D721Med (cell line): ENCODE measurements at regions not wholly inside any gene's neighbourhood (a gene's known extent, or its start where the extent isn't known, plus 50 kb on each side); places are given as distances from the start of the nearest gene placed in this dataset.
A peak's percentile ranks its signal among the peaks of the same experiment; 100 is the strongest.

ENCODE experiments used
- DNase-seq: peaks from one replicate; pipeline ENCODE4 v3.0.0; 2011; ENCODE audit warnings: low spot score; ENCODE audit not compliant: insufficient read length
- FAIRE-seq: peaks from 2 replicates; lab custom pipeline; 2011; peaks lifted over from hg19 to GRCh38; lab: Jason Lieb, UNC
- TF ChIP-seq, protein P1 (sequence below): IDR thresholded peaks from 2 replicates; pipeline ENCODE4 v1.5.1; 2012; ENCODE audit warnings: mild to moderate bottlenecking, control low read depth; ENCODE audit not compliant: insufficient read depth; ENCODE audit errors: missing control alignments

DNA sequence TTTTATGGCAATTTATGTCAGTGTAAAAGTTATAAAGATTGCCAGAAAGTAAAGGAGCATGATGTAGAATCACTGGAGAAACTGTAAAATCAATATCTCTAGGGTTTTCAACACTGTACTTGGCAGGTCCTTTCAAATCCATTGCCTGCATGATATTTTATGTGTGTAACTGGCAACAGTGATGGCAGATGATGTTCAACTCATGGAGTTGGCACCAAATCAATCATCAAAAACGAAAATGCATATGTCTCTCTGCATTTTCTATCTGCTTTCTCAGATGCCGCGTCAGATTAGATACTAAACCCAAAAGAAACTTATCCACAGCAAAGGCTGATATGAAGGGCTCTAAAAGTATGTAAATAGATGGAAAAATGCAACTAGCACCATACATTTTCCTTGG lies 1395.5 kb upstream of the PIK3C3 start:
- DNase-seq (no peak), FAIRE-seq (no peak)
- TF ChIP-seq, protein P1, sequence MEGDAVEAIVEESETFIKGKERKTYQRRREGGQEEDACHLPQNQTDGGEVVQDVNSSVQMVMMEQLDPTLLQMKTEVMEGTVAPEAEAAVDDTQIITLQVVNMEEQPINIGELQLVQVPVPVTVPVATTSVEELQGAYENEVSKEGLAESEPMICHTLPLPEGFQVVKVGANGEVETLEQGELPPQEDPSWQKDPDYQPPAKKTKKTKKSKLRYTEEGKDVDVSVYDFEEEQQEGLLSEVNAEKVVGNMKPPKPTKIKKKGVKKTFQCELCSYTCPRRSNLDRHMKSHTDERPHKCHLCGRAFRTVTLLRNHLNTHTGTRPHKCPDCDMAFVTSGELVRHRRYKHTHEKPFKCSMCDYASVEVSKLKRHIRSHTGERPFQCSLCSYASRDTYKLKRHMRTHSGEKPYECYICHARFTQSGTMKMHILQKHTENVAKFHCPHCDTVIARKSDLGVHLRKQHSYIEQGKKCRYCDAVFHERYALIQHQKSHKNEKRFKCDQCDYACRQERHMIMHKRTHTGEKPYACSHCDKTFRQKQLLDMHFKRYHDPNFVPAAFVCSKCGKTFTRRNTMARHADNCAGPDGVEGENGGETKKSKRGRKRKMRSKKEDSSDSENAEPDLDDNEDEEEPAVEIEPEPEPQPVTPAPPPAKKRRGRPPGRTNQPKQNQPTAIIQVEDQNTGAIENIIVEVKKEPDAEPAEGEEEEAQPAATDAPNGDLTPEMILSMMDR = no peak

DNA sequence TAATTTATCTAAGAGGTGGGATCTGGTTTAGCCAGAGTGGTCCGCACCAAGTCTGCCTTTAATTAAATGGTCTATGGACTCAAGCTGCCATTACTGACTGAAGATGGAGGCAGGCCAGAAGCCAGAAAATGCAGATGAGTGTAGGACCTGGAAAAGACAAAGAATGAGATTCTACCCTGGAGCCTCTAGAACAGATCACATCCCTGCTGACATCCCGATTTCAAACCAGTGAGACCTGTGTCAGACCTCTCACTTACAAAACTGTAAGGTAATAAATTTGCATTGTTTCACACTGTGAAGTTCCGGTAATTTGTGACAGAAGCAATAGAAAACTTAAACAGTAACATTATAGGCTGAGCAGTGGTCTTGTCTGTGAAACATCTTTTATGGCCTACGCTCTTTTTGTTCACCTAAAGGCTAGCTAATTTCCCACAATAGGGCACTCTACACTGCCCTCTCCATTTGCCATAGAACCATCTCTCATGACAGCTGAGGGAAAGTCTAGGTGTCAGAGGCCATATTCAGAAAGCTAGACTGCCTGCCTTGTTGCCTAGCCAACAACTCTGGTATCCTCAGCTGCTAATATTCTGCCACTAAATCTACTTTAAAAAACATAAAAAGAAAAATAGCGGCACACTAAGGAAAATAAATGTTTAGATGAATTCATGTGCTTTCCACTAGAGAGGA lies 1396.2 kb upstream of the PIK3C3 start:
- no peak for DNase-seq
- no peak for FAIRE-seq
- TF ChIP-seq, protein P1 = no peak

DNA sequence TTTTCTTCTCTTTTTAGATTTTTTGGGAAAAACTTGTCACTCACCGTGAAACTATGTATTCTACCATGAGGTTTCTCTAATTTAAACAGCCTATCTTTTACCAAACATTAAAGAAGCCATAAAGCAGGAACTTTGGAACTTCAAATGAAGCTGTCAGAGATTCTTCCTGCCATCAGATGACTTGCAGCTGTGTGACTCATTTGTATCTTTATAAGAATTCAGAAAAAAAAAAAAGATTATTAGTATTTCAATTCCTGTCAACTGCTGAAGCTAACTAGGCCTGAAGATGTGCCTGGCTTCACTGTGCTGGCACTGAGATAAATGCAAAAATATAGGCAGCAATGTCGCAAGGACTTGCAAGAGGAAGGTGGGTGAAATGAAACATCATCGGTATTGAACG lies 1399.1 kb upstream of the PIK3C3 start:
- TF ChIP-seq, protein P1 = no peak
- DNase-seq (no peak), FAIRE-seq (no peak)

DNA sequence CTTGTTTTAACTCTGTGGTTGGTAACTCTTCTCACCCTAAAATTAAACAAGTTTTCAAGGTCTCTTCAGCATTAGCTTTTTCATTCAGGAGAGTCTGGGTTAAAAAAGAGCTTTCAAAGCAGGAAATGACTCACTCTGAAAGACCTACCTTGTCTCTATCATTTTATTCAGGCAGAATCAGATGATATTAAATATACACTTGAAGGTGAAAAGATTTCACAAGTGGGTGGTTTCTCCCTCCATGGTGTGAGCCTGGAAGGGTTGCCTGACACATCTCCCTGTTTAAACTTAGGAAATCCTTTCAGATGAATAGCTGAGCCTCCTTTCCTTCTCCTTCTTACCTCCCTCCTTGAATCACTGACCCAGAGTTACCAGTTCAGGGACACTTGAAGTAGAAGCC lies 1402.0 kb upstream of the PIK3C3 start:
- FAIRE-seq = peak; percentile 51
- TF ChIP-seq, protein P1 = no peak
- DNase-seq = no peak

DNA sequence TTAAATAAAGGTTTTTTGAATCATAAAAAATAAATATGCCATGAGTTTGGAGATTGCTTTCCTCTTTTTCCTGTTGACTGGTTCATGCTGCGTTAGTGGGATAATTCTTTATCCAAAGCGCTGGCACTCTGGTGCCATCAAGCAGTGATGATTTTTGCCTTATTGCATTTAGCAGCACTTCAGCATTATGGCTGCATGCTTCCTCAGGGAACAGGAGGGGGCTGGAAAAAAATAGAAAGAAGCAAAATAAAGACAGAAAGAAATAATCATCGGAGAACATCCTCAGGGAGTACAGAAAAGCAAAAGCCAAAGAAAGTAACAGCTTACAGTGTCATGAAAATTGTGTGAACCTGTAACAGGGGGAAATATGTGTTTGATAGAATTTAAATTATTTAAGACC lies 1408.2 kb upstream of the PIK3C3 start:
- TF ChIP-seq, protein P1 = no peak
- FAIRE-seq = no peak
- no peak for DNase-seq

DNA sequence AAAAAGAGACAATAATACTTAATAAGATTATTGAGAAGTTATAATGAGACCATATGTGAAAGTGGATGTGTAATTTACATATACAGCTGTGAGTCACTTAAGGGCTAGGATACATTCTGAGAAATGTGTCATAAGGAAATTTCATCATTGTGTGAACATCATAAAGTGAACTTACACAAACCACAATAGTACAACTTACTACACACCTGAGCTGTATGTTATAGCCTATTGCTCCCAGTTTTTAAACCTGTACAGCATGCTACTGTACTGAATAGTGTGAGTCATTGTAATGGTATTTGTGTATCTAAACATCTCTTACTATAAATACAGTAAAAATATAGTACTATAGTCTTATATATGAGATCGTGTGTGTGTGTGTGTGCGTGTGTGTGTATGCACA lies 1420.3 kb upstream of the PIK3C3 start:
- FAIRE-seq (peak; percentile 66), DNase-seq (no peak)
- TF ChIP-seq, protein P1 = no peak

DNA sequence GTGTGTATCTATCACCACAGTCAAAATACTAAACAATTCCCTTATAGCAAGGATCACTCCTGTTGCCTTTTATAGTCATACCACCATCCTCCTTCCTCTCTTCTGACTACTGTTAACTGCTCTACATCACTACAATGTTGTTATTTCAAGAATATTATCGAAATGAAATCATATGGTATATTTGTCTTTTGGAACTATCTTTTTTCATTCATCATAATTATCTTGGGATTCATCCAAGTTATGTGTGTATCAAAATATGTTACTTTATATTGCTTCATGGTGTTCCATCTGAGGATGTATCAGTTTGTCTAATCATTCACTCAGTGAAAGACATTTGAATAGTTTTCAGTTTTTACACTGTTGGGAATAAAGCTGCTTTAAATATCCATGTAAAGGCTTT lies 1423.0 kb upstream of the PIK3C3 start:
- TF ChIP-seq, protein P1 = no peak
- FAIRE-seq (no peak), DNase-seq (no peak)
